ENCODE measurements at regions not wholly inside any gene's neighbourhood (a gene's known extent, or its start where the extent isn't known, plus 50 kb on each side); places are given as distances from the start of the nearest gene placed in this dataset.

DNA sequence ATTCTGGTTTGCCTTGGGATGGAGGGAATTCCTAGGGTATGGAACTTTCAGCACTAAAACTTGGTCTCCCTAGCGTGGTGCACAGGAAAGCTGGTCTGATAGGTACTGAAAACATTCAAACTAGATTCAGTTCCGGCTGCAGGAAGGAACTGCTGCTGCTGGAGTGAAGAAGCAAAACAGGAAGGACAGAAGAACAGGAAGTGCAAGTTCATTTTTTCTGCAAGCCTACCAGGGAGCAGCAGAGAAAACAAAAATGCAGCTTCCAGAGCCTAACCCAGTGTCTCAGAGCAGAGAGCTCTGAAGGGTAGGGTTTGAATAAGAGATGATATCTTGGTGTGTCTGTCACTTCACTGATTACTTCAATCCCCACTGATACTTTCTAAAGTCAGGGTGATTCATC is 165.2 kb downstream of the VRK1 start:
- TF ChIP-seq, protein P1, sequence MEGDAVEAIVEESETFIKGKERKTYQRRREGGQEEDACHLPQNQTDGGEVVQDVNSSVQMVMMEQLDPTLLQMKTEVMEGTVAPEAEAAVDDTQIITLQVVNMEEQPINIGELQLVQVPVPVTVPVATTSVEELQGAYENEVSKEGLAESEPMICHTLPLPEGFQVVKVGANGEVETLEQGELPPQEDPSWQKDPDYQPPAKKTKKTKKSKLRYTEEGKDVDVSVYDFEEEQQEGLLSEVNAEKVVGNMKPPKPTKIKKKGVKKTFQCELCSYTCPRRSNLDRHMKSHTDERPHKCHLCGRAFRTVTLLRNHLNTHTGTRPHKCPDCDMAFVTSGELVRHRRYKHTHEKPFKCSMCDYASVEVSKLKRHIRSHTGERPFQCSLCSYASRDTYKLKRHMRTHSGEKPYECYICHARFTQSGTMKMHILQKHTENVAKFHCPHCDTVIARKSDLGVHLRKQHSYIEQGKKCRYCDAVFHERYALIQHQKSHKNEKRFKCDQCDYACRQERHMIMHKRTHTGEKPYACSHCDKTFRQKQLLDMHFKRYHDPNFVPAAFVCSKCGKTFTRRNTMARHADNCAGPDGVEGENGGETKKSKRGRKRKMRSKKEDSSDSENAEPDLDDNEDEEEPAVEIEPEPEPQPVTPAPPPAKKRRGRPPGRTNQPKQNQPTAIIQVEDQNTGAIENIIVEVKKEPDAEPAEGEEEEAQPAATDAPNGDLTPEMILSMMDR (IDR thresholded peaks at IDR 0.05): no peak
- TF ChIP-seq POLR2A (IDR thresholded peaks at IDR 0.05): no peak
- no peak for TF ChIP-seq POLR2AphosphoS5 (IDR thresholded peaks at IDR 0.05)

All from prostate gland (tissue), 2 donors.